Stimulated activated naive CD8-positive, alpha-beta T cell treated with anti-CD3 and anti-CD28 coated beads, Interleukin-15, amount 100 ng/mL, for 72 hours (primary cell): ENCODE measurements at regions not wholly inside any gene's neighbourhood (a gene's known extent, or its start where the extent isn't known, plus 50 kb on each side); places are given as distances from the start of the nearest gene placed in this dataset.

Source experiments
- ATAC-seq: fragments of 150-1000 bp; cut with Tn5 transposase; 2 replicates; pipeline ENCODE4 v1.10.0; 2021; ENCODE audit warnings: mild to moderate bottlenecking, moderate library complexity
- DNase-seq, 2 donors: peaks; one replicate each; pipeline ENCODE4 v3.0.0; 2021 to 2022
- H3K27ac Mint-ChIP-seq, 2 donors: one replicate each; pipeline ENCODE4 v1.8.0; 2022; ENCODE audit warnings: mild to moderate bottlenecking in 2 of 2, mixed read lengths in 2 of 2, moderate library complexity in 2 of 2
- H3K27me3 Mint-ChIP-seq: one replicate; pipeline ENCODE4 v1.8.0; 2022; ENCODE audit warnings: mixed read lengths
- H3K4me1 Mint-ChIP-seq: one replicate; pipeline ENCODE4 v1.8.0; 2022; ENCODE audit warnings: mild to moderate bottlenecking, mixed read lengths
- H3K4me3 Mint-ChIP-seq, 2 donors: one replicate each; pipeline ENCODE4 v1.8.0; 2022; ENCODE audit warnings: mild to moderate bottlenecking in 2 of 2, mixed read lengths in 2 of 2, moderate library complexity in 1 of 2
- H3K9me3 Mint-ChIP-seq, 2 donors: one replicate each; pipeline ENCODE4 v1.8.0; 2022; ENCODE audit warnings: mixed read lengths in 2 of 2

- H3K9me3 Mint-ChIP-seq = peaks cover 0 to 2% of the 10 kb centered on the region in 2 donors
- DNase-seq (no peak), ATAC-seq (no peak)
- no peaks in the 10 kb centered on the region for H3K27me3 Mint-ChIP-seq
- no peak overlapping the region for H3K4me3 Mint-ChIP-seq
- no peak overlapping the region for H3K27ac Mint-ChIP-seq
- no peaks in the 10 kb centered on the region for H3K4me1 Mint-ChIP-seq
These were observed 427.1 kb downstream of the HAPSTR1 start for GRCh38 chr16:9518581-9518980.

GRCh38 chr16:9521749-9522370 lies 430.4 kb downstream of the HAPSTR1 start:
- no peak for DNase-seq
- ATAC-seq = no peak
- Mint-ChIP-seq H3K4me3 (no peak overlapping the region), H3K27ac (peak overlapping the region in 1 of 2 donors; percentile 3), H3K4me1 (no peaks in the 10 kb centered on the region), H3K27me3 (no peaks in the 10 kb centered on the region), H3K9me3 (peaks cover 5 to 15% of the 10 kb centered on the region in 2 donors)

GRCh38 chr16:9522614-9523013 lies 431.2 kb downstream of the HAPSTR1 start:
- no peak for ATAC-seq

GRCh38 chr16:9523994-9524393 lies 432.6 kb downstream of the HAPSTR1 start:
- Mint-ChIP-seq H3K27ac (no peak overlapping the region), H3K4me1 (no peaks in the 10 kb centered on the region), H3K27me3 (no peaks in the 10 kb centered on the region), H3K4me3 (no peak overlapping the region), H3K9me3 (peaks cover 5 to 15% of the 10 kb centered on the region in 2 donors)
- ATAC-seq (no peak), DNase-seq (no peak)

More at GRCh38 chr16:9522614-9523013, 431.2 kb downstream of the HAPSTR1 start:
- Mint-ChIP-seq H3K27me3 (no peaks in the 10 kb centered on the region), H3K4me1 (no peaks in the 10 kb centered on the region), H3K4me3 (no peak overlapping the region), H3K27ac (no peak overlapping the region), H3K9me3 (peaks cover 5 to 15% of the 10 kb centered on the region in 2 donors)
- DNase-seq = no peak

GRCh38 chr16:9525037-9525436 lies 433.6 kb downstream of the HAPSTR1 start:
- Mint-ChIP-seq H3K27ac (no peak overlapping the region), H3K4me1 (no peaks in the 10 kb centered on the region), H3K4me3 (no peak overlapping the region), H3K27me3 (no peaks in the 10 kb centered on the region), H3K9me3 (peaks cover 5 to 15% of the 10 kb centered on the region in 2 donors)
- no peak for ATAC-seq
- no peak for DNase-seq

GRCh38 chr16:9526791-9527190 lies 435.3 kb downstream of the HAPSTR1 start:
- H3K9me3 Mint-ChIP-seq = peaks cover 5 to 15% of the 10 kb centered on the region in 2 donors
- H3K27ac Mint-ChIP-seq = no peak overlapping the region
- ATAC-seq (no peak), DNase-seq (no peak)
- no peak overlapping the region for H3K4me3 Mint-ChIP-seq
- H3K27me3 Mint-ChIP-seq = no peaks in the 10 kb centered on the region
- no peaks in the 10 kb centered on the region for H3K4me1 Mint-ChIP-seq

- H3K27me3 Mint-ChIP-seq = no peaks in the 10 kb centered on the region
- ATAC-seq (no peak), DNase-seq (no peak)
- no peaks in the 10 kb centered on the region for H3K4me1 Mint-ChIP-seq
- H3K9me3 Mint-ChIP-seq = peaks cover 5 to 15% of the 10 kb centered on the region in 2 donors
- no peak overlapping the region for H3K27ac Mint-ChIP-seq
- H3K4me3 Mint-ChIP-seq = no peak overlapping the region
These were observed 436.5 kb downstream of the HAPSTR1 start for GRCh38 chr16:9527976-9528375.

- Mint-ChIP-seq H3K9me3 (peaks cover 11 to 15% of the 10 kb centered on the region in 2 donors), H3K27me3 (no peaks in the 10 kb centered on the region), H3K4me3 (no peak overlapping the region), H3K27ac (no peak overlapping the region), H3K4me1 (no peaks in the 10 kb centered on the region)
- DNase-seq = no peak
- no peak for ATAC-seq
These were observed 437.2 kb downstream of the HAPSTR1 start for GRCh38 chr16:9528511-9529079.

GRCh38 chr16:9533042-9533441 lies 441.6 kb downstream of the HAPSTR1 start:
- Mint-ChIP-seq H3K27ac (no peak overlapping the region), H3K9me3 (peaks cover 7 to 24% of the 10 kb centered on the region in 2 donors), H3K4me3 (no peak overlapping the region), H3K27me3 (no peaks in the 10 kb centered on the region), H3K4me1 (no peaks in the 10 kb centered on the region)
- ATAC-seq = no peak
- DNase-seq = no peak

GRCh38 chr16:9534759-9535158 lies 443.3 kb downstream of the HAPSTR1 start:
- Mint-ChIP-seq H3K27ac (no peak overlapping the region), H3K27me3 (no peaks in the 10 kb centered on the region), H3K9me3 (peaks cover 7 to 24% of the 10 kb centered on the region in 2 donors), H3K4me3 (no peak overlapping the region), H3K4me1 (no peaks in the 10 kb centered on the region)
- no peak for DNase-seq
- ATAC-seq = no peak

GRCh38 chr16:9536905-9537304 lies 445.5 kb downstream of the HAPSTR1 start:
- H3K27me3 Mint-ChIP-seq = no peaks in the 10 kb centered on the region
- DNase-seq (no peak), ATAC-seq (no peak)
- H3K27ac Mint-ChIP-seq = no peak overlapping the region
- peaks cover 7 to 24% of the 10 kb centered on the region in 2 donors for H3K9me3 Mint-ChIP-seq
- H3K4me3 Mint-ChIP-seq = no peak overlapping the region
- no peaks in the 10 kb centered on the region for H3K4me1 Mint-ChIP-seq

GRCh38 chr16:9539346-9539745 lies 447.9 kb downstream of the HAPSTR1 start:
- Mint-ChIP-seq H3K4me1 (no peaks in the 10 kb centered on the region), H3K9me3 (peaks cover 7 to 16% of the 10 kb centered on the region in 2 donors), H3K4me3 (no peak overlapping the region), H3K27ac (no peak overlapping the region), H3K27me3 (no peaks in the 10 kb centered on the region)
- no peak for DNase-seq
- ATAC-seq = no peak

- ATAC-seq = no peak
- DNase-seq = no peak
- Mint-ChIP-seq H3K9me3 (peaks cover 6 to 13% of the 10 kb centered on the region in 2 donors), H3K4me3 (no peak overlapping the region), H3K27me3 (no peaks in the 10 kb centered on the region), H3K4me1 (no peaks in the 10 kb centered on the region), H3K27ac (no peak overlapping the region)
These were observed 450.3 kb downstream of the HAPSTR1 start for GRCh38 chr16:9541723-9542122.

- DNase-seq (no peak), ATAC-seq (no peak)
- no peak overlapping the region for H3K27ac Mint-ChIP-seq
- H3K4me1 Mint-ChIP-seq = no peaks in the 10 kb centered on the region
- H3K4me3 Mint-ChIP-seq = no peak overlapping the region
- H3K9me3 Mint-ChIP-seq = peaks cover 6 to 8% of the 10 kb centered on the region in 2 donors
- H3K27me3 Mint-ChIP-seq = no peaks in the 10 kb centered on the region
These were observed 450.8 kb downstream of the HAPSTR1 start for GRCh38 chr16:9542165-9542755.

GRCh38 chr16:9545522-9546437 lies 454.3 kb downstream of the HAPSTR1 start:
- no peak for DNase-seq
- Mint-ChIP-seq H3K27me3 (no peaks in the 10 kb centered on the region), H3K4me3 (no peak overlapping the region), H3K4me1 (no peaks in the 10 kb centered on the region), H3K27ac (no peak overlapping the region), H3K9me3 (peaks cover 6 to 14% of the 10 kb centered on the region in 2 donors)
- ATAC-seq = no peak

GRCh38 chr16:9546438-9546786 lies 455.0 kb downstream of the HAPSTR1 start:
- DNase-seq (no peak), ATAC-seq (no peak)
- Mint-ChIP-seq H3K4me3 (no peak overlapping the region), H3K9me3 (peaks cover 9 to 19% of the 10 kb centered on the region in 2 donors), H3K27ac (no peak overlapping the region), H3K4me1 (no peaks in the 10 kb centered on the region), H3K27me3 (peaks cover 3% of the 10 kb centered on the region)
